Dermis blood vessel endothelial cell (primary cell): ENCODE measurements at regions not wholly inside any gene's neighbourhood (a gene's known extent, or its start where the extent isn't known, plus 50 kb on each side); places are given as distances from the start of the nearest gene placed in this dataset.
A peak's percentile ranks its signal among the peaks of the same experiment; 100 is the strongest.
"Not testable (repeated sequence)": the region's sequence is repeated elsewhere in the genome, so short reads cannot be mapped to it uniquely, and the experiment has no call there.

Experiments used
- DNase-seq: peaks from one replicate; pipeline ENCODE4 v3.0.0; 2010

DNA sequence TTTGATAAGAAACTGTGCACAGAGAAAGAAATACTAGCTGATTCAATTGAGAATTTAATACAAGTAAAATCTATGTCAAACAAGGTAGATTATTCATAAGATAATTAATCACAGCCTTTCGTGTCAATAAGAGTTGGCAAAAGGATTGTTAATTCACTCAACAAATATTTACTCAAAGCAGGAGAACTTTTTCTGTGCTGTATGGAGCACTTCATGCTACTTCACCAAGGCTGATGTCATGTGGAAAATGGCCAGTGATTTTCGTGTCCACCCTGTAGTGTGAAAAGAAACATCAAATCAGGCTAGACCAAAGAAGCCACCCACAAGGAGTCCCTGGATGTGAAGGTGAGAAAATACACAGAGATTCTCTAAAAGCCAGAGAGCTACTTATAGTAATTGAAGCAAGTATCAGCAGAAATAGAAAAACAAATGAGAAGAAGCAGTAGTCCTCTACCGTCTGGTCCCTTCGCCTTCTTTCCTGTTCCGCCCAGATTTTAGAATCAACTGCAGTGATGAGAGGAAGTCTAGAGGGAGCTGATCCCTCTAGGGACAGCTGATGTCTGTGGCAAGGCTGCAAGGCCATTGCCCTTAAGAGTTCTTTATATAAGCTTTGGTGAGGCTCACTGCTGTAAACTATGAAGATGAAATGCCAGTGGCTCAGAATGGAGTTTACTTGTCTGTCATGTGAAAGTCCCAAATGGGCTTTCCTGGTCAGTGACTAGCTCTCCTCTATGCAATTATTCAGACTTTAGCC is 201.3 kb upstream of the APCDD1 start:
- no peak for DNase-seq

DNA sequence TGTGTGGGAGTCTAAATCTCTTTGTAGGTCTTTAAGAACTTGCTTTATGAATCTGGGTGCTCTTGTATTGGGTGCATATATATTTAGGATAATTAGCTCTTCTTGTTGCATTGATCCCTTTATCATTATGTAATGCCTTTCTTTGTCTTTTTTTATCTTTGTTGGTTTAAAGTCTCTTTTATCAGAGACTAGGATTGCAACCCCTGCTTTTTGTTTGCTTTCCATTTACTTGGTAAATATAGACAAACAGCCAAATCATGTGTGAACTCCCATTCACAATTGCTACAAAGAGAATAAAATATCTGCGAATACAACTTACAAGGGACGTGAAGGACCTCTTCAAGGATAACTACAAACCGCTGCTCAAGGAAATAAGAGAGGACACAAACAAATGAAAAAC is 198.2 kb upstream of the APCDD1 start:
- DNase-seq: not testable (repeated sequence)

DNA sequence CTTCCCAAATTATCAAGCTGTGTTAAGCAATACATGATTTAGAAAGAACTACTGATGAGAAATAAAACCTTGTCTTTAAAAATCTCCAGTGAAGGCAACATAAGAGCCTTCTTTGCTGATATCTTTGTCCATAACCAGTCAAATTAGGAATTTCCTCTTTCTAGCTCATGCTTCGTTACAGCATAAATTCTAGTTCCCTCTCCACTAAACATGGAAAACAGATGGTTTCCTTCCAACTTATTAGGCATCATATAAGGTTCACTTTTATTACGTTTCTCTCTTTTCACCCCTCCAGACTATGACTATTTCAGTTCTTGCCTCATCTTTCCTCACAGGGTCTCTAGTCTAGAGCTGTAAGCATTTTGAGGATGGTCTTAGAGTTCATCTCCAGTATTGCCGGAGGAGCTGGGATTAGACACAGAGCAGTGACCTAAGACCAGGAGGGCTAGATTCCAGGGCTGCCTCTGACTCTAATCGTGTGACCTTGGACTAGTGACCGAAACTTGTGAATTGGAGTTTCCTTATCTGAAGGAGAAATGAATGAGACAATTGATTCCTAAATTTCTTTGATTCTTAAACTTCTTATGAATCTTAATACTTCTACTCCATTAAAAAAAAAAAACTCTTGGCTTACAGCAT is 195.5 kb upstream of the APCDD1 start:
- DNase-seq: no peak

DNA sequence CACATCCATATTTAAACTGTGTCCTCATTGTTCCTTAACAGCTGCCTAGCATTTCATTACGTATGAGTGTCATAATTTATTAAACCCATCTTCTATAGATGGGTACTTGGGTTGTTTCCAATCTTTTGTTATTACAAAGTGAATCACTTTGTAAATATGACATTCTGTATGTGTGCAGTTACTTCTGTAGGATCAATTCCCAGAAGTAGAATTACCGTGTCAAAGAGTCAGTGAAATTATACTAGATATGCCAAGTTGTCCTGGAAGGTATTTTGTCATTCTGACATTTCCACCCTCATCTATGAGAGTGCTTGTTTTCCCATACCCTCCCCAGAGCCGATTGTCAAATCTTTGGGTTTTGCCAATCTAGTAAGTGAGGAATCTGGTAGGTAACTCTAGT is 194.5 kb upstream of the APCDD1 start:
- no peak for DNase-seq

DNA sequence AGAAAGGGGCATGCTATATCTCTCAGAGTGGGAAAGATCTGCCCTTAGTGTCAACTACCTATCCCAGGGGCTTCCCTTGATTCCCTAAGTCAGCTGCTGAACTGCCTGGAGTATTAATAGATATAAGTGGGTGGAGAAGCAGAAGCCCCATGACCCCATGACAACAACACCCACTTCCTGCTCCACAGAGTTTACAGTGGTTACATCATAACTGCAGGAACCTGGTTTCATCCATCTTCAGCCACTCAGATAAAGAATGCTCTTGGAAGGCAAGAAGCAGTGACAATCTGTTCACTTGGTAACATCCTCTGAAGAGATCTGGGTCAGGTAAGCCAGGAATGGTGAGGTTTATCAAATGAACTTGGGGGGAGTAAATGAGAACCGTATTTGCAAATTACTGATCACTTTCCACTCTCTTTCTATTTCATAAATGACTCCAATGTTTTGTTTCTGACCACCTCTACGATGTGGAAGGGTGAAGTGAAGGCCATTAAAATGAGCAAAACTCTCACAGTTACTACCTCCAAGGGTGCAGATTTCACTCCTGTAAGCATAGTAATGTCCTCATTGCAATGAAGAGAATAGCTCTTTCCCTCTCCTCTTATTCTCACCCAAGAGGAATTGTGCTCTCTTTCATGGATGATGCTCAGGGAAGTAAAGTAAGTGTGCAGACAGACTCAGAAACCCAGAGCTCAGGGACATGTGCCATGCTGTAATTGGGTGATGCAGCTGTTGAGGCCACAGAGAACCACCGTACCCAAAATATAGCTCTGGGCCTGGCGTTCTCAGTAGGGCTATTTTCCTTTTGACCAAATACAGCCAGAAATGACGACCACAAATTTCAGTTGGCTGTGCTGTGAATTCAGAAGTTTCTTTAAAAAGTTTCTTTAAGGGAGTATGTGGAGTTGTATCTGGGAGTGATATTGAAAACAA is 192.8 kb upstream of the APCDD1 start:
- no peak for DNase-seq

DNA sequence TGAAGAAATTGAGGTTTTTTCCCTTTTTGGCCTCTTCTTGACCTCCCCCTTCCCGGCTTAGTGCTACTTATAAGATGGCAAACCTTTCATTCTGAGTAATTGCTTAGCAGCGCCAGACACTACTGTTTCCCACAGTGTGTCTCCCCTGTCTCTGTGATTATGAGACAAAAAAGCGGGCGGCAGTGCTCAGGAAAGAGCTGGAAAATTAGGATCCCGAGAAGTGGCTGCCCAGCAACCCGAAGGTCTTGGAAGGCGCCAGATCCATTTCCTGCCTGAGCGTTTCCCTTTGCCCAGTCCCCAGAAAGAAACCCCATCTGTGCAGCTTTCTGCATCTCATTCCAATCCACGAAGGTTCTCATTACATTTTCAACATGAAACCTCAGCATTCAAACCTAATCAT is 191.9 kb upstream of the APCDD1 start:
- no peak for DNase-seq

DNA sequence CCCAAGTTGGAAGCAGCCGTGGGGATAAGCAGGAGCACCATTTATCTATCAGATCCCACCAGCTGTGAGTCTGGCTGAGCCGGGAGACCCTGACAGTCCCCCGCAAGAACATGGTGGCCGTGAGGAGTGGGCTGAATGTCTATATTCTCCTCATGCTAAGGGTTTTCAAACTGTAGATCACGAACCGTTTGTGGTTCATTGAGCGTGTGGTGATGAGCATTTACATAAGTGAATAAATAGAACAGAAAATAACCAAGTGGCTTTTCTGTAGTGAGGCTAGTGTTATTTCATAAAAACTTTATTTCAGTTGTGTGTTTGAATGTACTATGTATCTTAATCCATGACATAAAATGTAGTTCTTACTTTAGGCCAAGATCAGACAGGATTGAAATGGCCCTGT is 190.2 kb upstream of the APCDD1 start:
- DNase-seq: no peak

DNA sequence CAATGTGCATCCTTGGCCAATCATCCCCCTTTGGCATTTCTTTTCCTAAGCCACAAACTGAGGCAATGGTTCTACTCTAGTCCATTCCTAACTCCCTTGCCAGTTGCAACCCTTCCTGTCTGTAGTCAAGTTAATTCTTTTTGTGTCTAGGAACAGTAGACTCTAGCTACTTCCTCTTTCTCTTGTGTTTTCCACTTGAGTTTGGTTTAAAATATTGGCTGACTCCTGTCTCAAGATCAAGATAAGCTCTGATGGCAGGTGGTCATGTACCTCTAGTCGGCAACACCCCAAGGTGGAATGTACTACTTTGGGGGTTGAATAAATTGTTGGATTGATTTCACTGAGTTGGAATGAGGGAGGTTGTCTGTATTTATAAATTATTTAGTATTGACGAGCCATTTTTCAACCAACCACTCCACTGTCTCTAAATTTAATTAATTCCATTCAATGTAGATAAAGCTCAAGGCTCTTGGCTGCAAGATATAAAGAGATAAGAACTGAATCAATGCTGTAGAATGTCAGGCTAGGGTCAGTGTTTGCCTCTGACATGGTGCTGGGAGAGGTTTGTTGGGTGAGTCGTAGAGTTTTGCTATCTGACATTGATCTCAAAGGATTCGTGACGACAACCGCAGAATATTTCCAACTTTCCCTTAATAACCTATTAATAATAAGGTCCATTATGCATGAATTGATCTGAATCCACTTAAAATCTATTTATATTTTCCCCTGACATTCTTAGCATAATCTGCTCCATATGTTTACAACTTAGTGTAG is 188.7 kb upstream of the APCDD1 start:
- DNase-seq: no peak

DNA sequence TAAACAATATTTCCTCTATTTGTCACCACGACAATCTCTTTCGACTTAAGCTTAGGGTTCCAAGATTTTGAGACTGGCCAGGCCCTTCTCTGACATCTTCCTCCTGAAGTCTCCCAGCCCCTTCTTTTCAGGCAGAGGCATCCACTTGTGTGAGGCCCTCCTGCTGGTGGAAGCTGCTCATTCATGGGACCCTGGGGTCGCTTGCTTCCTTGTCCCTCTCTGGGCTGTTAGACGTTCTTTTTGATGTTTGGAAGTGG is 188.2 kb upstream of the APCDD1 start:
- DNase-seq: no peak

DNA sequence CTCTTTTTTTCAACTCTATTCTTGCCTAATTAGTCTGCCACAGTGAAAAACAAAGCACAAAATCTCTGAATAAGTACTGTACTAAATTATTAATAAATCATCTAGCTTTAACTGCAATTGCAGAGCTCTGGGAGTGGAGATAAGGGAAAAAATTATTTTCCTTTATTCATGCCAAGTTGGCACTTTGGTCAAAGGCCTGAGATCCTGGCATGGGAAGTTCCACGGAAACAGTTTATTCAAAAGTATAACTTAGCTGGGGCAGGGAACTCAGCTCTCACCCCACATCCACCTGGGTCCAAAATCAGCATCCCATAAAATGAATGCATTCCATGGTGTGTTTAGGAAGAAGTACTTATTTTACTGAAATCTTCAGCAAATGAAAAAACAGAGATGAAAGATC is 185.2 kb upstream of the APCDD1 start:
- peak; percentile 58 for DNase-seq

DNA sequence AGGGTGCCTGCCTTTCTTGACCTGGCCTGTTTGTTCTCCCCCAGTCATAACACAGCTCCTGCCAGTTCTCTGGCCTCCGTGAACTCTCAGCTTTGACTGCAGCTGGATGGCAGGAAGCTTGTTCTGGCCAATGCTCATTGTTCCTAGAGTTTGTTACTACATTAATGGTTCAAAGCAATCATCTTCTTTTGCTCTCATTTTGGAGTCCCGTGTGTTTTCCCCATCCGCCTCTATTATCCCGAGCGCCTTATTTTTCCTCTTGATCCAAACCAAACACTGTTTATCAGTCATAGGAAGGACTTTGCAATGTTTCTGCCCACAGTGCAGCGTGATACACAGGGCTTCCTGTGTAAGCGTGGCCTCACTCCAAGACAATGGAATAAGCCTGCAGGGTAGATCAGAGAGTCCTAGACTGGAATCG is 184.3 kb upstream of the APCDD1 start:
- peak; percentile 96 for DNase-seq

DNA sequence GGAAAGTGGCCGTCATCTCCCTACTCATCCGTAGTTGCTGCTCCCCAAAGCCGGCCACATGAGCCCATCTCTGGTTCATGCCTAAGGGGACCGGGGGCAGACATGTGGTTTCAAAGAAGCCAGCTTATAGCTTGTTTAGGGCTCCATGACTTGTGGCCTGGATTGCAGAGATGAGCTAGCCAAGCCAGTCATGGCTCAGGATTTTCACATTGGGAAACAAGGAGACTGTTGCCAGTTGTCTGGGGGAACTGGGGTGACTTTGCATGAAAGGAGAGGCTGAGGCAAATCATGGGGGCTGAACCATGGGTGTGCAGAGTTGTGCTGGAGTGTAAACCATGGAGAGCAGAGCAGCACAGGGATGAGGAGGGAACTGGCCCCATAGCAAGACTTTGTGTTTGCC is 183.0 kb upstream of the APCDD1 start:
- no peak for DNase-seq

DNA sequence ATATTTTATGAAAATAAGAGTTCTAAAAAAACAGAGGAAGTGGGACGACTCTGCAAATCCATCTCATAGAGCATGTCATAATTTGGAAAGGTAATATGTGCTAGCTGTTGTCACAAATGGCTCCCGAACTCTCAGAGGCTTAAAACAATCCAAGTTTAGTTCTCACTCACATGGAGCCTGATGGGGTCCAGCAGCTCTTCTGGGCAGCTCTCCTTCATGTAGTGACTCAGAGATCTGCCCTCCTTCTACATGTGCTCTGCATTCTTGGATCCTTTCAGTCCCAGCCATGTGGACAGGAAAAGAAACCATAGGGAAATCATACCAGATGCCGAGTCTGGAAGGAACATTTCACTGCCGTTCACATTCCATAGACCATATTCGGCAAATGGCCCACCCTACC is 180.1 kb upstream of the APCDD1 start:
- DNase-seq: no peak

DNA sequence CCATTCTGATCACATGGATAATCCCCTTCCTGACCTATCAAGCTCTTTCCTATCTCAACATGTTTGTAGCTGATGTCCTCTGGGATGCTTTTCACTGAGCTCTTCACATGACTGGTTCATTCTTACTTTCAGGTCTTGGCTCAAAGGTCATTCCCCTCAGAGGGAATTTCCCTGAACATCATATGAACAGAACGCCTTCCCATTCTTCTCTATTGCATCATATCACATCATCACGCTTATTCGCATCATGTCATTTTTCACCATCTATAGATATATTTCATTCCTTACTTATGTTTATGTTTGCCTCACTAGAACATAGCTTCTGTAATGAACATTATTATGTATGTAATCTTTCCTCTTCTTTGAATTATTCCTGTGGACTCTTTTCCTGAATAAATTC is 178.9 kb upstream of the APCDD1 start:
- DNase-seq: no peak

DNA sequence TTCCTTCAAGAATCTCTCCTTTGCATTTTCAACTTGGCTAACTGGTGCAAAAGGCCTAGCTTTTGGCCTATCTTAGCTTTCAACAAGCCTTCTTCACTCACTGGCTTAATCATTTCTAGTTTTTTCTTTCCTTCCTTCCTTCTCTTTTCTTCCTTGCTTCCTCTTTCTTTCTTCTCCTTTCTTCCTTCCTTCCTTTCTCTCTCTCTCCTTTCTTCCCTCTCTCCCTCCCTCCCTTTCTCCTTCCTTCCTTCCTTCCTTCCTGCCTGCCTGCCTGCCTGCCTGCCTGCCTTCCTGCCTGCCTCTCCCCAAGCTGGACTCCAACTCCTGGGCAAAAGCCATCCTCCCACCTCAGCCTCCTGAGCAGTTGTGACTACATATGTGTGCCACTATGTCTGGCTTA is 176.2 kb upstream of the APCDD1 start:
- DNase-seq: no peak

DNA sequence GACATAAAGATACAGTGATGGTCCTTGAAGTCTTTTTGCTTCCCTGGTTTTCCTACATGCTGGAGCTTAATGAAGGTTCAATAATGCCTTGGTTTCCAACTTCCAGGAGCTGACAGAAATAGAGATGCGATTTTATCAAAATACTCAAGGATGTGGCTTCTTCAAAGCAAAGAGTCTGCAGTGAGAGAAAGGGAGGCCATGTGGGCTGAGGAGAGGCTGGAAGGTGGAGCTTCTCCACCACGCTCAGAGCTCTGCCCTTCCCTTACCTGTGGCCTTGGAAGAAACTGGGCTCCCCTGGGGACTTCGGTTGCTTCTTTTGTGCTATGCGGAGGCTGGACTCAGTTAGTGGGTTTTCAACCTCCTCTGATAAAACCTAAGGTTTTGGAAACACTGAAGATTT is 175.0 kb upstream of the APCDD1 start:
- no peak for DNase-seq

DNA sequence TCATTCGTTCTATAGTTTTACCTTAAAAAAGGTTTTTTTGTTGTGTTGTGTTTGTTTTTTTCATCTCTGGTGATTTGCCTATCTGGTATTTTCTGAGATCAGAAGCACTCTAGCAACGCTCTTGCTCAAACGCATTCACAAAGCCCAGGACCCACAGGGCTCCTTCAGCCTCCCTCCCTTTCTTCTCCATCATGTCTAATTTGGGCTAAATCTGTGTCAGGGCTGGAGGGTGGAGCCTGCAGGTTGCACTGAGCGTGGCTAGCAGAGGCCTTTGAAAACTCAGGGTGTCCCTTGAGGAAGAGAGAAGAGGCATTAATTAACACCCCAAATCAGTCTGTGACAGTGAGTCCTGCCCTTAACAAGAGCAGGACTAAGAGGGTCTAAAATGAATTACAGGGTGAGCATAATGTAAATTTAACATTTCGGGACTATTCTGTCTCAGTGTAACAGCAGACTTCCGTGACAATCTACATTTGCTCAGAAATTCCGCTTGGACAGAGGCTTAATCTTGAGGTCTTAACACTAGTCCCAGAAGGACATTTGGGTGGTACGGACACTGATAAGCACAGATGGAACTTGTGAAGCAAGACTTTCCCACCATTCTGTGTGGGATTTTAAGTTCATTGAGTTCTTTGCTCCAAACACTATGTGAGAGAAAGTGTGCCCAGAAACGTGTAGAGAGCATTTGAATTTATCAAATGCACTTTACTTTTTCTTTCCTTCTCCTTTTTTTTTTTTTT is 174.4 kb upstream of the APCDD1 start:
- no peak for DNase-seq

DNA sequence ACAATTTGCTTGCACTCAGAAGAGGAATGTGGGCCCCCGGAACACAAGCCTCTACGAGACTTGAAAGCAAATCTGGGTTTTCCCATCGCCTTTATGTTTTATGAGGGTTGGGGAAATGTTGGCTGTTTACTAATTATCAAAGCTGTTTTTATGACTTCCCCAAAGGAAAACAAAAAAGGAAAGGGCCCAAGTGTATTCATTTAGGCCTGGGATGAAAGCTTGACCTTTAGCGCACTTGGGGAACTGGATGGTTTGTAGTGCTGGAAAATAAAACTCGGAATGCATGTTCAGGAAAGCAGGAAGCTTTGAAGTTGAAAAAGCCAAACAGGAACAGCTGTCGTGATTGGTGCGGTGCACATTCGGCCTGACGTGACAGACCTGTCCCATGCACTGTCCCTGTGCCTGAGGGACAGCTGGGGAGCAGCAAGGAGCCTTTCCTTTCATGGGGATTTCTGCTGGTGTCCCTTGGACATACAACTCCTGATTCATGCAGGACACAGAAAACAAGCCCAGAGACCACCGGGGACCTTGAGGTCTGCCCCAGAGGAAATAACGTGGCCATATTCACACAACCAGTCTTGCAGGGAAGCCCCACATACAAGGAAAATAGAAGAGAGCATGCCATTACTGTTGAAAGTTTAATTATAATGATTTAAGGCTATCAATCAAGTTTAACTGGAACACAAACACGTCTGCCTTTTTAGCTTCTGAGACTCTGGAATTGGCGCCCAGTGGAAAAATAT is 169.7 kb upstream of the APCDD1 start:
- DNase-seq: peak; percentile 42

DNA sequence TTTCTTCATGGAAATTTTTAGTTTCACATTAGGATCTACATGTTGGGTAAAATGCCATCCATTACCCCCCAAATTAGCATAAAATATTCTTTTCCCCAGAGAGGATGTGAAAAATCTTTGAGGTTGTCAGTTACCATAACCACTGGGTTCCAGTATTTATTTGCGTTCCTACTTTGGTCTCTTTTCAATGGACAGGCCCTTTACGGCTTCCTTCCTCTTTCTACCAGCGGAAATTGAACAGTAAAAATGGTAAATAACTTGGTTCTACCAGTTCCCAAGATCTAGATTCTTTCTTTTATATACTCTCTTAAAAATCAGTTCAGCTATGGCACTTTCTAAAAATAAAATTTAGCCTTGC is 169.2 kb upstream of the APCDD1 start:
- peak; percentile 61 for DNase-seq

DNA sequence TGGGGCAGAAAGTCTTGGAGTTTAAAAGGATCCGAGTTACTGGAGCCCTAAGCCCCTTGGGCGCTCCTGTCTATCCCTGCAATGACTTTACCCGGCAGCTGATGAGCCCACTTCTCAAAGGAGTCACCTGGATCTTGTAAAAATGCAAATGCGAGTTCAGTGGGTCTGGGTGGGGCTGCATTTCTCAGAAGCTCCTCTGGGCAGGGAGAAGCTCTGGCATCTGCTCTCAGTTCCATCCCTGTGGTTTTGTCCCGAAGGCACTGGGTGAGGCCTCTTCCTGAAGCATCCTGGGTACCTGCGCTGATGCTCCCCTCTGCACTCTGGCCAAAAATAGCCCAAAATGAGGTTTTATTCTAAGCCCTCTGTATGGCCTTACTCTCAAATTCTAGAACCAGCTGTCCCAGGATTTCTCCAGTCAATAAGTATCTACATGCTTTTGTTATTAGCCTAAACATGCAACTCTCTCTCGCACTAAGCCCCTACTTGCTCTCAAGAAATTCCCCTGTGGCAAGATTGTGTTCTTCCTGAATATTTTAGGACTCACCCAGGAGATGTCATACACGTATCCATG is 167.8 kb upstream of the APCDD1 start:
- no peak for DNase-seq

DNA sequence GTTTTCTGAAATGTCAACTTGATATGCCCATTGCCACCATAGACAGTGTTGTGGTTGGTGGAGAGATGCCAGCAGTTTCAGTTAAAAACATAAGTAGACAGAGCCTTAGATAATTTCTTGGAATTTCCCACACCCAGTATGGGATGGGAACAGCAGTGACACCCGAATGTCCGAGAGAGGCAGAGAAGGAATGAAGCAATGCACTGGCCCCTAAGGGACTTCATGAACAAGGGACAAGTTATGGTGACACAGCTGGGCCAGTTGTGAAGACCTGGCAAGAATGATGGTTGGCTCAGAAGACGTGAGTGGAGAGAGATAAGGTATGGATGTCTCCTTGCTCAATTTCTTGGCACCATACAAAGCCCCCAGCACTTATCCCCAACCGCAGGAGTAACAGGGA is 165.2 kb upstream of the APCDD1 start:
- no peak for DNase-seq
